ENCODE measurements at regions not wholly inside any gene's neighbourhood (a gene's known extent, or its start where the extent isn't known, plus 50 kb on each side); places are given as distances from the start of the nearest gene placed in this dataset.
A peak's percentile ranks its signal among the peaks of the same experiment; 100 is the strongest.
"Not testable (repeated sequence)": the region's sequence is repeated elsewhere in the genome, so short reads cannot be mapped to it uniquely, and the experiment has no call there.

DNA sequence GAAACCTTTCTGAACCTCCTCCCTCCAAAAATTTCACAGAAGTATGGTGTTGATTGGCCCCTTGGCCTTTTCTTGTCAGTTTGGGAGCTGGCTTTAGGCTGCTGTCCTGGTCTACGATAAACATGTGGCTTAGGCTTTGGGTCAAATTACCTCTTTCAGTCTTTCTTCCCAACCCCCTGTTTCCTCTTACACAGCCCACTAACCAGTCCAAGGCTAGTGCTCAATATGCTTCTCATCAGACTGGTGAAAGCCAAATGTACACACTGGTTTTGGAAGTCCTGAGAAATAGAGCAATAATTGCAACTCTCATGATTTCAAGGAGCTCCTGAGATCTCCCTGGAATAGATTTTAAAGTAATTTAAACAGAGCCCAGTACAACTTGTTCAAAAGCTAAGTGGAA, 933.7 kb upstream of the GJE1 start:
- no peaks in the 10 kb centered on the region for H3K36me3 ChIP-seq (ENCODE audit: insufficient read depth, low read length)
- H3K9ac ChIP-seq (ENCODE audit: low read depth, low read length): no peak overlapping the region
- no peaks in the 10 kb centered on the region for H3K27me3 ChIP-seq (ENCODE audit: control insufficient read depth, insufficient read depth, low read length)
- no peak overlapping the region for H3K4me2 ChIP-seq (ENCODE audit: low read length)
- peaks cover 5% of the 10 kb centered on the region for H3K4me1 ChIP-seq (ENCODE audit: control insufficient read depth, insufficient read depth, low read length)
- no peak overlapping the region for H3K4me3 ChIP-seq (ENCODE audit: low read length)
- no peaks in the 10 kb centered on the region for H3K9me3 ChIP-seq (replicated peaks; ENCODE audit: low read length)

DNA sequence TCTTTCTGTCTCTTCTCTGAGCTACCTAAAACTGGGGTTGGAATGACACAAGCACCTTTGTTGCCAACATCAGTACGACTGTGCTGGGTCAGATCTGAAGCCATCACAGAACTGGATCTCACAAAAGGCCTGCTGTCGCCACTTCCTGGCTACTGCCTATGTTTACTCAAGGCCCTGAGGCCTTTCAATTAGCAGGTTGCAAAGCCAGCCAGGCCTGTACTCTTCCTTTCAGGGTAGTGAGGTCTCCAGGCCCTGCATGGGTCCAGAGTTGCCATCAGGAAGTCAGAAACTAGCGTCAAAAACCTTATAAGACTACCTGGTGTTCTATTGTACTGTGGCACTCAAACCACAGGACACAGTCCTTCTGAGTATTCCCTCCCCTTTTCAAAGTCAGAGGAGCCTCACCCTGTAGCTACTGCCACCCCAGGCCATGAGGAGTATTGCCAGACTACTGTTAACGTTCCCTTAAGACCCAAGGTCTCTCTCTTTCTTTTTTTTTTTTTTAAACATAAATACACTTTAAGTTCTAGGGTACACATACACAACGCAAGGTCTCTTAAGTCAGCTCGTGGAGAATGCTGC, 937.4 kb upstream of the GJE1 start:
- Histone ChIP-seq H3K36me3 (ENCODE audit: insufficient read depth, low read length) (no peaks in the 10 kb centered on the region), H3K4me3 (ENCODE audit: low read length) (no peak overlapping the region)

DNA sequence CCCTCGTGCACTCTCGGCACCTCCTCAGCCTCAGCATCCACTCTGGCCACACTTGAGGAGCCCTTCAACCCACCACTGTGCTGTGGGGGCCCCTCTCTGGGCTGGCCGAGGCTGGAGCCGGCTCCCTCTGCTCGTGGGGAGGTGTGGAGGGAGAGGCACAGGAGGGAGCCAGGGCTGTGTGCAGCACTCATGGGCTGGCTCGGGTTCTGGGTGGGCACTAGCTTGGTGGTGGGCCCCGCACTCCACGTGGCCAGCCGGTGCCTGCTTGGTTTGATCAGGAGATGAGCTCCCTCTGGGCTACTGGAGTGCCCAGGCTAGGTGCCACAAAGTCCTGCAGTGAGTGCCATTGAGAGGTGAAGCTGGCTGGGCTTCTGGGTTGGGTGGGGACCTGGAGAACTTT, 949.4 kb upstream of the GJE1 start:
- Histone ChIP-seq H3K27me3 (ENCODE audit: control insufficient read depth, insufficient read depth, low read length) (no peaks in the 10 kb centered on the region), H3K4me3 (ENCODE audit: low read length) (no peak overlapping the region)

More for the DNA sequence above, 937.4 kb upstream of the GJE1 start:
- H3K4me2 ChIP-seq (ENCODE audit: low read length): no peak overlapping the region
- H3K27me3 ChIP-seq (ENCODE audit: control insufficient read depth, insufficient read depth, low read length): no peaks in the 10 kb centered on the region
- H3K9me3 ChIP-seq (replicated peaks; ENCODE audit: low read length): no peaks in the 10 kb centered on the region
- no peak overlapping the region for H3K9ac ChIP-seq (ENCODE audit: low read depth, low read length)
- H3K4me1 ChIP-seq (ENCODE audit: control insufficient read depth, insufficient read depth, low read length): no peaks in the 10 kb centered on the region

GRCh38 chr6:141175458-141175857, 957.3 kb upstream of the GJE1 start:
- not testable (repeated sequence) for H3K4me1 ChIP-seq (ENCODE audit: control insufficient read depth, insufficient read depth, low read length)

More for the DNA sequence above, 949.4 kb upstream of the GJE1 start:
- H3K9me3 ChIP-seq (replicated peaks; ENCODE audit: low read length): no peaks in the 10 kb centered on the region
- H3K4me2 ChIP-seq (ENCODE audit: low read length): no peak overlapping the region
- H3K36me3 ChIP-seq (ENCODE audit: insufficient read depth, low read length): no peaks in the 10 kb centered on the region
- no peaks in the 10 kb centered on the region for H3K4me1 ChIP-seq (ENCODE audit: control insufficient read depth, insufficient read depth, low read length)
- no peak overlapping the region for H3K9ac ChIP-seq (ENCODE audit: low read depth, low read length)

DNA sequence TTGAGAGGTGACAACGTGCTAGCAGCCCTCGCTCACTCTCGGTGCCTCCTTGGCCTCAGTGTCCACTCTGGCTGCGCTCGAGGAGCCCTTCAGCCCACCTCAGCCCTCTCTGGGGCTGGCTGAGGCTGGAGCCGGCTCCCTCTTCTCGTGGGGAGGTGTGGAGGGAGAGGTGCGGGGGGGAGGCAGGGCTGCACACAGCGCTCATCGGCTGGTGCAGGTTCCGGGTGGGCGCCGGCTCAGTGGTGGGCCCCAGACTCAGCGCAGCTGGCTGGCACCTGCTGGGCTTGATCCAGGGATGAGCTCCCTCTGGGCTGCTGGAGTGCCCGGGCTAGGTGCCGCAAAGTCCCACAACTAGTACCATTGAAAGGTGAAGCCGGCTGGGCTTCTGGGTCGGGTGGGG, 957.8 kb upstream of the GJE1 start:
- H3K9ac ChIP-seq (ENCODE audit: low read depth, low read length): no peak overlapping the region
- H3K9me3 ChIP-seq (replicated peaks; ENCODE audit: low read length): no peaks in the 10 kb centered on the region
- H3K4me3 ChIP-seq (ENCODE audit: low read length): no peak overlapping the region
- no peaks in the 10 kb centered on the region for H3K4me1 ChIP-seq (ENCODE audit: control insufficient read depth, insufficient read depth, low read length)
- no peak overlapping the region for H3K4me2 ChIP-seq (ENCODE audit: low read length)
- H3K27me3 ChIP-seq (ENCODE audit: control insufficient read depth, insufficient read depth, low read length): no peaks in the 10 kb centered on the region
- H3K36me3 ChIP-seq (ENCODE audit: insufficient read depth, low read length): no peaks in the 10 kb centered on the region

More at GRCh38 chr6:141175458-141175857, 957.3 kb upstream of the GJE1 start:
- H3K4me3 ChIP-seq (ENCODE audit: low read length); H3K27me3 ChIP-seq (ENCODE audit: control insufficient read depth, insufficient read depth, low read length); H3K9me3 ChIP-seq (replicated peaks; ENCODE audit: low read length); H3K36me3 ChIP-seq (ENCODE audit: insufficient read depth, low read length); H3K4me2 ChIP-seq (ENCODE audit: low read length); H3K9ac ChIP-seq (ENCODE audit: low read depth, low read length): not testable (repeated sequence)

DNA sequence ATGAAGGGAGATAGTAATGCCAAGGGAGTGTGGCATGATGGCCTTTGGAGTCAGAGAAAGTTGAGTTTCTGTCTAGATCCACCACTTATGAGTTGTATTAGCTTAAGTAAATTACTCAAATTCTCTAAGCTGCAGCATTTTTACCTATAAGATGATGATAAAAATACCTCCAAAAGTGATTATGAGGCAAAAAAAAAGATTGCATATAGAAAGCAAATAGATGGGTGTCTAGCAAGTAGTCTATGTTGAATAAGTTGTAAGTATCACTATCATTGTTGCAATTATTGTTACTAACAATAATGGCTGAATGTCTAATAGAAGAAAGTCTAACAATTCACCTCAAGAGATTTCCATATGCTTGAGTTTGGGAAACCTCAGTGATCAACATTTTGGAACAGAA, 959.2 kb upstream of the GJE1 start:
- peaks cover 4% of the 10 kb centered on the region for H3K4me1 ChIP-seq (ENCODE audit: control insufficient read depth, insufficient read depth, low read length)
- no peak overlapping the region for H3K4me3 ChIP-seq (ENCODE audit: low read length)
- H3K9ac ChIP-seq (ENCODE audit: low read depth, low read length): no peak overlapping the region
- no peaks in the 10 kb centered on the region for H3K27me3 ChIP-seq (ENCODE audit: control insufficient read depth, insufficient read depth, low read length)
- no peak overlapping the region for H3K4me2 ChIP-seq (ENCODE audit: low read length)
- no peaks in the 10 kb centered on the region for H3K9me3 ChIP-seq (replicated peaks; ENCODE audit: low read length)
- no peaks in the 10 kb centered on the region for H3K36me3 ChIP-seq (ENCODE audit: insufficient read depth, low read length)

DNA sequence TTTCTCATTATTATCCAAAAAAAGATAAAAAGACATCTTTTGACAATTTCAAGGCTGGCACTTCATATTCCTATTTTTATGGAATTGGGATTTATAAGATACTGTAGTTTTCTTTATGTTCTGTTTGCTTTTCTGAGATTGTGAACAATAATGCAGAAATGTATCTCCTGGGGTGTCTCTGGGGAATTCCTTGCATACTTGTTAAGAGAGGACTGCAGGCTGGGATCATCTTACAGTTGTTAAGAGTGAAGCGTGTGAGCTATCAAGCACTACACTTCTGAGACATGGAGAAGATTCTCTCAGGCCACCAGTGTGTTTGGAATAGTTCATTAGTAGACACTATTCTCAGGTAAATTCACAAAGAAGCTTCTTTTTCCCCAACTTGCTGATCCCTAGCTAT, 963.3 kb upstream of the GJE1 start:
- no peaks in the 10 kb centered on the region for H3K27me3 ChIP-seq (ENCODE audit: control insufficient read depth, insufficient read depth, low read length)
- no peak overlapping the region for H3K4me3 ChIP-seq (ENCODE audit: low read length)
- H3K9ac ChIP-seq (ENCODE audit: low read depth, low read length): no peak overlapping the region
- H3K4me1 ChIP-seq (ENCODE audit: control insufficient read depth, insufficient read depth, low read length): peaks cover 4% of the 10 kb centered on the region
- no peaks in the 10 kb centered on the region for H3K36me3 ChIP-seq (ENCODE audit: insufficient read depth, low read length)
- H3K4me2 ChIP-seq (ENCODE audit: low read length): peak overlapping the region; percentile 42
- no peaks in the 10 kb centered on the region for H3K9me3 ChIP-seq (replicated peaks; ENCODE audit: low read length)

- Histone ChIP-seq H3K4me2 (ENCODE audit: low read length) (no peak overlapping the region), H3K36me3 (ENCODE audit: insufficient read depth, low read length) (no peaks in the 10 kb centered on the region), H3K4me1 (ENCODE audit: control insufficient read depth, insufficient read depth, low read length) (peaks cover 4% of the 10 kb centered on the region), H3K9ac (ENCODE audit: low read depth, low read length) (no peak overlapping the region), H3K4me3 (ENCODE audit: low read length) (no peak overlapping the region), H3K9me3 (replicated peaks; ENCODE audit: low read length) (no peaks in the 10 kb centered on the region), H3K27me3 (ENCODE audit: control insufficient read depth, insufficient read depth, low read length) (no peaks in the 10 kb centered on the region)
These were observed 964.8 kb upstream of the GJE1 start for GRCh38 chr6:141167945-141168344.

DNA sequence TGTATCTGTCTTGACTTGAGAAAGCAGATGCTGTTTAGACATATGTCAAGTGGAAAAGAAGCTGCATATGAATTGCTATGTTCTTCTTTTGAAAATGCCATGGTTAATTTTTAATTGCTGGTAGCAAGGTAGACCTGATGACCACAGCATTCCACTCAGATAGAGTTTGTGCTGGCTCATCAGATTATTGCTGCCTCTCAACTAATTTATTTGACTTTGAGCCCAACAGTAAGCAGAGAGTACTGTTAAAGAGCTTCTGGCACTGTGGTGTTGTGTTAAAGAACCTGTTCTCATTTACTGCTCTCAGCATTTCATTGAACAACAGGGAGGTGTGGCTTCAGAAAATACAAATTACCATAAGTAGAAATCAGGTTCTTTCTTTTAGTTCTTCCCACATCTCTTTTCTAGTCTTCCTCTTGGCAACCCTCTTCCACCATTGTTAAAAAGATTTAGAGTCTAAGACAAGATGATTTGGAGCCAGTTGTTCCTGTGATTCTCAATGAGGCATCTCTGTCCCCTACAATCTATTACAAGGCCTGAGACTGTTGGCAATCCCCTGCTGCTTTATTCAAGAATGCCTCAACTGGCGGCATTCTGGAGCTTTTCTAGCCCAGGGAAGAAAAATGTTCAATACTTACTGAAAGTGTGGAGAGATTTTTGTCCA, 967.6 kb upstream of the GJE1 start:
- Histone ChIP-seq H3K27me3 (ENCODE audit: control insufficient read depth, insufficient read depth, low read length) (no peaks in the 10 kb centered on the region), H3K36me3 (ENCODE audit: insufficient read depth, low read length) (no peaks in the 10 kb centered on the region)

DNA sequence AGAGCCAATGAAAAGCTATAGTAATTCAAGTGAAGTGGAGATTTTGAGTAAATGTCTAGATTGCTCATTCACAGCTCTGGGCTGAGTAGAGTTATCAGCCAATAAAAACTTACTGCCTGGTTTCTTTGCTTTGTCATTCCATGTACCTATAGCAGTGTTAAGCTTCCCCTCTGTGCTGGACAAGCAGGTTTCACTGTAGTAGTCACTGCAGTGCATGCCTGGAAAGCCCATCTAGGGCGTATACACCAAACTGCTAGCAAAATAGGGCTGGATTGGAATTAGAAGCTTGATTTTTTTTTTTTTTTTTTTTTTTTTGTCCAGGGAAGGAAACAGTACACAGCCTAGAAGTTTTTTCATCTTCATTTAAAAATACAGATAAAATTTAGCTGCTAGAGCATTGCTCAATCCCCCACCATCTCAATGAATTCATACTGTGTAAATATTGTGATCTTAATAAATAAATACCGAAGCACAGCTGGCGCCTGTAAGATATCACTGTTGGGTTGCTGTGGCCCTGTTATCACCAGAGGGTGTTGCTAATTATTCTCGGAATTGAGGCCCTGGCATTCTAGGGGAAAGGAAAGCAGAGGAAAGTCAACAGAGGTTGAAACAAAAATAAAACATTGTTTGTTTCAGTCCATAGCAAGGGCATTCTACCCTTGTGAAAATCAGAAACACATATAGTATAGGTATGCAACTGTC, 968.5 kb upstream of the GJE1 start:
- Histone ChIP-seq H3K36me3 (ENCODE audit: insufficient read depth, low read length) (no peaks in the 10 kb centered on the region), H3K4me2 (ENCODE audit: low read length) (no peak overlapping the region), H3K4me3 (ENCODE audit: low read length) (no peak overlapping the region), H3K9me3 (replicated peaks; ENCODE audit: low read length) (no peaks in the 10 kb centered on the region), H3K27me3 (ENCODE audit: control insufficient read depth, insufficient read depth, low read length) (no peaks in the 10 kb centered on the region), H3K4me1 (ENCODE audit: control insufficient read depth, insufficient read depth, low read length) (peaks cover 2% of the 10 kb centered on the region), H3K9ac (ENCODE audit: low read depth, low read length) (no peak overlapping the region)

More for the DNA sequence above, 967.6 kb upstream of the GJE1 start:
- Histone ChIP-seq H3K9ac (ENCODE audit: low read depth, low read length) (no peak overlapping the region), H3K4me3 (ENCODE audit: low read length) (no peak overlapping the region), H3K9me3 (replicated peaks; ENCODE audit: low read length) (no peaks in the 10 kb centered on the region), H3K4me2 (ENCODE audit: low read length) (no peak overlapping the region), H3K4me1 (ENCODE audit: control insufficient read depth, insufficient read depth, low read length) (peaks cover 4% of the 10 kb centered on the region)

GRCh38 chr6:141163107-141163506, 969.6 kb upstream of the GJE1 start:
- Histone ChIP-seq H3K4me1 (ENCODE audit: control insufficient read depth, insufficient read depth, low read length) (no peaks in the 10 kb centered on the region), H3K9ac (ENCODE audit: low read depth, low read length) (no peak overlapping the region), H3K4me2 (ENCODE audit: low read length) (no peak overlapping the region), H3K9me3 (replicated peaks; ENCODE audit: low read length) (no peaks in the 10 kb centered on the region), H3K27me3 (ENCODE audit: control insufficient read depth, insufficient read depth, low read length) (no peaks in the 10 kb centered on the region), H3K36me3 (ENCODE audit: insufficient read depth, low read length) (no peaks in the 10 kb centered on the region), H3K4me3 (ENCODE audit: low read length) (no peak overlapping the region)

DNA sequence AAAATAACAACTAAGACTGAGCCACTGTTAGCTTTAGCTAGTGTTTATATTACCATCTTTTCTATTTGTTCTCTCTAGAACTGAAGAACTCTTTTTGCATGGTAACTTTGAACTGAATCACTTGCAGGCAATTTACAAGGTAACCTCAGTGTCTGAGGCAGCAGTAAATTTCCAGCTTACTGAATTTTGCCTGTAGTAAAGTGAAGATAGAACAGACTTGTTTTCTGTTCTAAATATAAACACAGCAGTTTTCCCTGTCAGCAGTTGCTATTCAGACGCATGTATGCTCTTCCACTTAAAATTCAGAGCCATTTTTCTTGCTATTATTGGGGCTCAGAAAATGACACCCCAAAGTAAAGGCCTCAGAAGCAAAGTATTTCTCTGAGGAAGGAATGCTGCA, 974.0 kb upstream of the GJE1 start:
- Histone ChIP-seq H3K9ac (ENCODE audit: low read depth, low read length) (no peak overlapping the region), H3K27me3 (ENCODE audit: control insufficient read depth, insufficient read depth, low read length) (no peaks in the 10 kb centered on the region), H3K4me1 (ENCODE audit: control insufficient read depth, insufficient read depth, low read length) (no peaks in the 10 kb centered on the region), H3K4me2 (ENCODE audit: low read length) (no peak overlapping the region), H3K4me3 (ENCODE audit: low read length) (no peak overlapping the region), H3K9me3 (replicated peaks; ENCODE audit: low read length) (no peaks in the 10 kb centered on the region), H3K36me3 (ENCODE audit: insufficient read depth, low read length) (no peaks in the 10 kb centered on the region)

All from skeletal muscle satellite cell (primary cell).